ENCODE measurements at regions not wholly inside any gene's neighbourhood (a gene's known extent, or its start where the extent isn't known, plus 50 kb on each side); places are given as distances from the start of the nearest gene placed in this dataset.

DNA sequence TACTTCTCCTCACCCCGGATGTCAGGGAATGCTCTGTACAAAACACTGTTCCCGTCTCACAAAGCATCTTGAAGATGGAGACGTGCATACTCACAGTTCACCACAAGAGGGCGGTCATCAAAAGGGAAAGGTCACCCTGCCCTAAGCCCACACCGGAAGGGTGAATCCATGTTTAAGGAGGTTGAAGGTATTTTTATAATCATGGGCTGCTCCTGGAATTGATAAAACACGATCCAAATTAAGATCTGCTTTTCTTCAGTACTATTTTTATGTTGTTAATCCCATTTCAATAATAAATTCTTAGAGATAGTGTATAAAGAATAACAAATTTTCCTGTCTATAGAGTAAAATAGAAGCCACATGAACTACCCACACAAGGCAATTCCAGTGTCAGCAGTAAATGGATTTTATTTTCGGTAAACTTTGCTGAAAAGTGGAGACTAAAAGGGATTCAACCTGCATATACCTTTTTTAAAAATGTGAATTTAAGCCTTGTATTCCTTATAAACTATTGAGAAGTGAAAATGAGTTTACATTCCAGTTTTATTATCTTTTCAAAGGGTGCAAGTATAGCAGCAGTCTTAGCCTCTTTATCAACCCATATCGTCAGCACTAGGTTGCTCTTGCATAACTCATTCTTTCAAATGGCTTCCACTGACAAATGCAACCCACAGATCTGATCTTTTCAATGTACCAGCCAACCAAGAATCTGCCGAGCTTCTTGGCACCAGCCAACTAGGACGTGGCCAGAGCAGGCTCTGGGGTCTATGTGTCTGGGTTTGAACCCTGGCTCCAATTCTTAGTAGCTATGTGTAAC lies 79.7 kb upstream of the MBOAT1 start:
- TF ChIP-seq, protein P1, sequence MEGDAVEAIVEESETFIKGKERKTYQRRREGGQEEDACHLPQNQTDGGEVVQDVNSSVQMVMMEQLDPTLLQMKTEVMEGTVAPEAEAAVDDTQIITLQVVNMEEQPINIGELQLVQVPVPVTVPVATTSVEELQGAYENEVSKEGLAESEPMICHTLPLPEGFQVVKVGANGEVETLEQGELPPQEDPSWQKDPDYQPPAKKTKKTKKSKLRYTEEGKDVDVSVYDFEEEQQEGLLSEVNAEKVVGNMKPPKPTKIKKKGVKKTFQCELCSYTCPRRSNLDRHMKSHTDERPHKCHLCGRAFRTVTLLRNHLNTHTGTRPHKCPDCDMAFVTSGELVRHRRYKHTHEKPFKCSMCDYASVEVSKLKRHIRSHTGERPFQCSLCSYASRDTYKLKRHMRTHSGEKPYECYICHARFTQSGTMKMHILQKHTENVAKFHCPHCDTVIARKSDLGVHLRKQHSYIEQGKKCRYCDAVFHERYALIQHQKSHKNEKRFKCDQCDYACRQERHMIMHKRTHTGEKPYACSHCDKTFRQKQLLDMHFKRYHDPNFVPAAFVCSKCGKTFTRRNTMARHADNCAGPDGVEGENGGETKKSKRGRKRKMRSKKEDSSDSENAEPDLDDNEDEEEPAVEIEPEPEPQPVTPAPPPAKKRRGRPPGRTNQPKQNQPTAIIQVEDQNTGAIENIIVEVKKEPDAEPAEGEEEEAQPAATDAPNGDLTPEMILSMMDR (IDR thresholded peaks at IDR 0.05): peak; percentile 83 to 92 (median 90)
- TF ChIP-seq POLR2A (IDR thresholded peaks at IDR 0.05): no peak
